GM21447 (cell line): ENCODE measurements at regions not wholly inside any gene's neighbourhood (a gene's known extent, or its start where the extent isn't known, plus 50 kb on each side); places are given as distances from the start of the nearest gene placed in this dataset.

Experiments used
- ATAC-seq: cut with Tn5 transposase; IDR thresholded peaks from one replicate; pipeline ENCODE4 v1.9.1; 2021; ENCODE audit not compliant: unreplicated experiment

DNA sequence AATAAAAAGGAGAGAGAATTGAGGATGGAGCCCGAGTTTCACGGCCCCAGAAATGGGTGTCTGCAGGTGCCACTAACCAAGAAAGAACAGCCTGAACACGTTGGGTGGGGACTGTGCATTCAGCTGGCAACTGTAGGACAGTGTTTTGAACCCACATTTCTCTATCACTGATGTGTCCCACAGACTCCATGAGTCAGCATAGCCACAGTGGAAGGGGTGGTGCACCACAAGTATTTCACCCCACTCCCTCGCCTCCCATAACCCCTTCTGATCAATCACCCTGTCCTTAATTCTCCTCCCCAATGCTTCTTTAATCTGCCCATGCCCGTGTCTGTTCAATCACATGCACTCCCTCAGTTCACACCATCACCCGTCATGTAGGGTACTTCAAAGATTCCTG, 291.5 kb downstream of the ZNF516 start:
- no peak for ATAC-seq

- ATAC-seq, result no peak
These were observed 292.7 kb downstream of the ZNF516 start for GRCh38 chr18:76202322-76202721.

DNA sequence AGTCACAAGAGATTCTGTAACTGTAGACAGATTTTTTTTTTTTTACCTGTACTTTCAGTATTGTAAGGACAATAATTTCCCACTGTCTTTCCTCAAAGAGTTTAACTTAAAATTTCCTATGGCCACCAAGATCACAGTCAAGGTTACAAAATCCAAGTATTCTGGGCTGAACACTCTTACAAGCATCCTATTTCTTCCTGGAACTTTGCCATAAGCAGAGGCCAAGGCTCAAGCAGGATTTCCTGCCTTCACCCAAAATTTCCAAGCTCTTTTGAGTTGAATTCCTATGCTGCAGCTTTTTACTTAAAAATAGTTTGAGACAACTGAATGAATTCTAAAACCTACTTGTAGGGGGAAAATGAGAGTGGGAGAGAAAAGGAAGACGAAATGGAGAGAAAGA, 299.4 kb downstream of the ZNF516 start:
- ATAC-seq, result no peak

GRCh38 chr18:76188097-76188496, 306.9 kb downstream of the ZNF516 start:
- no peak for ATAC-seq

DNA sequence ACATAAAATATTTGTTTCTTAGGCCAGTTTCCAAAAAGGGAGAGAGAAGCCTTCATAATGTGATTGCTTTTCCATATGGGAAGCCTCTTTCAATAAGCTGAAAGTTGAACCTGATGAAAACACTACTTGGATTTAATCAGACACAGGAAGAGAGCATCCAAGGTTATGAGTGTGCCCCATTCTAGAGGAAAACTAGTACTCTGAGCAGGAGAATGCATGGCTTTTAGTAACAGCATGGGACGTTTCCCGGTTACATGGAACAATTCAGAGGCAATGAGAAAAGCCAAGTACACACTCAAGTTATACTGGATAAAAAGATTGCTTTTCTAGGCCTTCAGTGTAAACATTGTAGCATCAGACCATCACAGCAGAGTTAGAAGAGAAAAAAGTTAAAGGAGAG, 315.8 kb downstream of the ZNF516 start:
- ATAC-seq, result no peak

- no peak for ATAC-seq
These were observed 317.9 kb downstream of the ZNF516 start for GRCh38 chr18:76177160-76177559.

DNA sequence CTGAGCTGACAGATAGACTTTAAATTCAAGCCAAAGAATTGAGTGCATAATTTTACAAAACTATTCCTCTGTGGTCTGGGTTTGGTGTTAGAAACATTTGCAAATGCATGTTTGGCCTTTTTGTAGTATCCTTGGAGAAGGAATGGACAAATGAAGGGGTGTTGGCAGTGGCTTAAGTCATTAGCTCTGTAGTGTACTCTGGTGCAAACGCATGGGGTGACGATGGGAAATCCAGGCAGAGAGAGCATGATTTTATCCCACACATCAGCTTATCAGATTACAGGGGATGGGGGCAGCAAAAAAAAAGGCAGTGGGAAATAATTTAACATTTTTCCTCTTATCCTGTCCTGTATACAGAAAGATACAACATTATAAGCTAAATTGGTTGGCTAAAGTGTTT, 320.6 kb downstream of the ZNF516 start:
- ATAC-seq, result no peak

DNA sequence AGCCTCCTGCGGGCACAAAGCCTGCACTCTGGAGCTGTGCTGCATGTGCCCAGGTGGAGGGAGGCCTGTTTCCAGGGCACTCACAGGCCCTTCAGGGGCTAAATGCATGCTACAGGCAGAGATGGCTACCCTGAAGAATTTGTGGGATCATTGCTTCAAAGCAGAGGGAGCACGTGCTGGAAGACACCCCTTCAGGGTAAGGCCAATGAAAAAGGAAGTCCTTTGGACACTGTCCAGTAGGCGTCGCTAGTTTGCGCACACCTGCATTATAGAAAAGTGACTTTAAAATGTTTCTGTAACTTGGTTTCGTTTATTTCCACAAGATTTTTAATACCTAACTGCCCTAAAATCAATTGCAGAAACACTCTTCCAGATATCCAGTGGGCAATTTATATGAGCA, 325.3 kb downstream of the ZNF516 start:
- ATAC-seq, result no peak

DNA sequence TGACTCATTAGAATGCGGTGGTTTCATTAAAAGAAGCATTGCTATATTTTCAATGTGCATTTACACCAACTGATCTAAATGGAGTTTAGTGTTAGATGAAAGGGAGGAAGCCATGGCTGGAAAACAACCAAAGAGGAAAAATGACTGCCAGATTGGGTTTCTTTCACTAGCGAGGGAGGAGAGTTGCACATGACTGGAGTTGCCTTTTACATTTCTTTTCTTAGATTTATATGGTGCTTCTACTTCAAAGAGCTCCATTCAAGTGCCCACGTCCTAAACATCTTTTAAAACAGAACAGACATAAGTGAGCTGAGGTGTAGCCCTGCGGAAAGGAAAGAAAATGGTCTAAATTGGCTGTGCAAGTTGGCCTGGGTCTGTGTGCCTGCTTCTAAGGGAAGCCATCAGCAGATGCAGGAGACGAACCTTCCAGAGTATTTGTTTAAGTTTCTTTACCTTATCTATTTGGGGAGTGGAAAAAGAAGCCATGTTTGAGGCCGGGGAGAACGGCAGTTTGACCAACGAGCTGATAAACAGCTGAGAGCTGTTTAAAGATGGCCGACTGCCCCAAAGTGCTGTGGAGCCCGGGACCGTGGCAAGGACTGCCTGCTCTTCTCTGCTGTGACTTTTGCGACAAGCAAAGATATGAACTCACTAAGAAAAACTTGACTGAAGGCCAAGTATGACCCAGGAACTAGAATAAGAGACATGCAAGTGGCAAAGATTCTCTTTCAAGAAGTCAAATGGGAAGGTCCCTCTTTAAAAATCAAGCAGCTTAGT, 327.0 kb downstream of the ZNF516 start:
- no peak for ATAC-seq

- ATAC-seq, result no peak
These were observed 327.6 kb downstream of the ZNF516 start for GRCh38 chr18:76167410-76167809.

DNA sequence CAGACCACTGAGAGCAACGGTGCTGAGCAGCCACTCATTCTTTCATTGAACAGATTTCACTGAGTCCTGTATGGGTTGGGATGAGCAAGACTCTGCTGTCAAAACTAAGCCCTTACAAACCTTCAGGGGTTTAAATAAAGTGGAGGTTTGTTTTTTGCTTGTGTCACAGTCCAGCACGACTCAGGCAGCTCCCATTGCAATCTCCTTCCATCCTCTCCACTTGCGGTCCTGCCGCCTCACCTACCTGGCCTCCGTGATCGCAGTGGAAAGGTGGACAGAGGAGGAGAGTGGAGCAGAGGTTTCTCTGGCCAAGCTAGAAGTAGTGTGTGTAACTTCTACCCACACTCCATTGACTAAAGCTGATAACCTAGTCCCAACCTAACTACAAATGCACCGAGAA, 332.2 kb downstream of the ZNF516 start:
- no peak for ATAC-seq

DNA sequence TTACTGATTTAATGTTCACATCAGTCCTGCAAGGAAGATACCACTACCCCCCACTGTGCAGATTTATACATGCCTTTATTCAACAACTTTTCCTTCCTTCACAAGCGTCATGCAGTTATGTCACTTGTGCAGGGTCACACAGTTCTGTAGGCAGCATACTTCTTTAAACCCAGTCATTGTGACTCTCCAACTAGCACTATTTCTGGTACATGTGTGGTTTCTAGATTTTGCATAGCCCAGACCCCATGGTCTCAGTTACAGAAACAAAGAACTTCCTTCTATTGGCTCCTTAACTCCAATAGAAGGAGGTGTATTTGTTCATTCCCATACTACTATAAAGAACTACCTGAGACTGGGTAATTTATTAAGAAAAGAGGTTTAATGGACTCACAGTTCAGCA, 333.1 kb downstream of the ZNF516 start:
- ATAC-seq, result no peak

DNA sequence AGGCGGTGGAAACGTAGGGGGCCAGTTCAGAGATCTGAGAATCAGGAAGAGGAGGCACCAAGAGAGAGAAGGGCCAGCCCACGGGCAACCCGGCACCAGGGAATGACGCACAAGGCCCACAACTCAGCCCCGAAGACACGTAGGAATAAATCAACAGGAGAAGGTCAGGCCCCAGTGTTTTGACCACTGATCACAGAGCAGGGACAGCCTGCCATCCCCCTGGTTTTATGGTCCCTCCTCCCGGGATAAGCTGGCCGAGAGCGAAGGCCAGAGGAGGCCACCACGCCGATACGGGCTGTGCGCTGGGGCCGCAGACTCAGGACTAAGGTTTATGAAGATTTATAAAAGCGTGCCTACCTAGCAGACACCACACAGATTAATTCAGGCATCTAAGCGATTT, 341.4 kb downstream of the ZNF516 start:
- ATAC-seq, result no peak

DNA sequence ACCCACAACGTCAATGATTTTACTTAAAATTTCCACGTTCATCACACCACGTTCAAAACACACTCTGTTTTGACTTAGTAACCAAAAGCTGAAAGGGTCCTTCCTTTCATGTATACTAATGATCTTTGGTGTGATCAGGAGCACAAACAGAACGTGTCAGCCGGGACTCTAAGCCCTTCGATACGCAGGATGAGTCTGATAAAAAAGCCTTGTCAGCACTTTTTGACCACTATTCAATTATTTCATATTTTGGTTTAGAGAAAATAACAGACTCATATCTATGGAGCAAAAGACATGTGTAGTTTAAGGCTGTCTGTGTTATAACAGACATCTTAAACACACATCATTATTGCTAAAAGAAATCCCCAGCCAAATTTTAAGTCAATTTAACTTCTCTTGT, 345.3 kb downstream of the ZNF516 start:
- ATAC-seq, result no peak

- ATAC-seq, result no peak
These were observed 345.8 kb downstream of the ZNF516 start for GRCh38 chr18:76149284-76149683.

DNA sequence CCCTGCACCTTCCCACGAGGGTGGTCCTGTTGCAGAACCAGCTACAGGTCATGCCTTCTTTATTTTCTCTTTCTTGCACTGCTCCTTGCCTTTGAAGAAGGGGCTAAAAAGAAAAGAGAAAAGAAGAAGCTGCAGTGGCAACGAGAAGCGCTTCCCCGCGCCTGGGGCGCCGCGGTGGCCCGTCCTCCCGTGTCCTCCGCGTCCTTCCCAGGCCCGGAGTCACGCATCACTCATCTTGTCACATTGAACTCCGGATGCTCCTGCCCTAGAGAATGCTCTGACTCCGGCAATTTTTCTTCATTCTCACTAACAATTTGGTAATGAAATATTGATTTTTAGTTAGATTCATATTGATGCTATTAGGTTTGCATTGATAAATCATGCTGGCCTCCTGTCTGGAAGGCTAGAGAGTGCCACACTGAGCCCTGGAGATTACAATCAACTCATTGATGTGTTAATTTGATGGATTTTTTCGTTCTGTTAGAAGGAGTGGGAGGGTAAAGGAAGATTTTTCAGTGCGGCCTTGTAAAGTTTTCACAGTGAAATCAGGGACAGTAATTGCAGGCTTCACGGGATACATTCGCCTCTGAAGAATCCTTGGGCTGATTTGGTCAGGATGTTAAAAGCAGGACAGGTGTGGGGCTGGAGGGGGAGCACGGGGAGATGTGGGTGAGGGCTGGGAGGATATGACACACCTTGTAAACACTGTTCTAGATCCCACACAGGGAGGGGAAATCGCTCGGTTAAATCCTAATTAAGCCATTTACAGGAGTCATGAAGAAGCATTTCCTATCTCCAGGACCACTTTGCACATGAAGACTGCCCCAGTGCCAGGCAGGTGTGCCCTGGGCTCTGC, 349.3 kb downstream of the ZNF516 start:
- no peak for ATAC-seq

GRCh38 chr18:76144844-76145243, 350.2 kb downstream of the ZNF516 start:
- ATAC-seq, result no peak

DNA sequence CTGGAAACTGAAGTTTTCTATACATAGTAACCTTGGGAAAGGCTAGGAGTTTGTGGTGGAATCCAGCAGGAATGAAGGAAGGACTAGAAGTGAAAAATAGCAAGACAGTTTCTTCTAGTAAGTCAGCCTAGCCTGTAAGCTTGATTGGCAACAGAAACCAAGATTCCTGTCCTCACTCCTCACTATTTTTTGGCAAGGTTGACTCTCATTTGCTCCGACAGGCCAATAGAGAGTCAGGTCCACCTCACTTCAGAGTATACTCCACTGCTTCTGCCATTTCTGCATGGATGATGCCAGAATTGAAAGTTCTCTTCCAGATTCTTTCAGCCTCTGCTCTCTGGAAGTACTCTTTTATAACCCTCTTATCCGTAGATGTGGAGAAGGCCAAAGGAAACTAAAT, 352.4 kb downstream of the ZNF516 start:
- ATAC-seq, result no peak

DNA sequence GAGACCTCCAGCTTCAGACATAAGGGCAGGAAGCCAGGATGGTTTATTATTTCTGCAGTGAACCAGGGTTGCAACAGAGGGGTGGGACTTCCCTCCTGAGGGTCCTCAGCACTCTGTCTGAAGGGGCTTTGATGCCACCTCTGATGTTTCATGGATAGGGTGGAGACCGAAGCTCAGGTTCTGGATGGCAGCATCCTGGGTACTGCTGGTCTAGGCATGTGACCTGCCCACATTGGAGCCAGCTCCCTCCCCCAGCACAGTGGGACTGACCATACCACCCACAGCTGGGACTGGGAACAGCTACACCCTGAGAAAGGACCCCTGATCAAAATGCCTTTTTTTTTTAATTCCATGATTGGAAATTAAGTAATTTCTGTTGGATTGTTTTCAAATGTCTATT, 355.2 kb downstream of the ZNF516 start:
- no peak for ATAC-seq

- ATAC-seq, result no peak
These were observed 357.8 kb downstream of the ZNF516 start for GRCh38 chr18:76137216-76137615.

DNA sequence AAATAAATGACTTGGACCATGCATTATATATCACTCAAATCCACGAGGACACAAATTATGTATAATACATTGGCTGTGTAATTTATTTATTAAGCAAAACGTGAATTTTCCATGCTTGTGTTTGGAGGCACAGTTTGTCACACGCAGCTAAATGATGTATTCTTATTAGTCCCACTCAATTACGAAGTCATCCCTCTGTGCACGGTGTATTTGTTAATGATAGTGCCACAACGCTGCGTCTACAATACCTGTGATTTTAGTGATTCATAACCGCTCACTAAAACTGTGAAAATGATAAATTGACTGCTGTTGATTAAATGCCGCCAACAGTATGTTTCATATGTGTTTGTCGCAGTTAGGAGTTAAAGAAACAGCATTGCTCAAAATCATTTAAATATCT, 358.3 kb downstream of the ZNF516 start:
- ATAC-seq, result no peak

DNA sequence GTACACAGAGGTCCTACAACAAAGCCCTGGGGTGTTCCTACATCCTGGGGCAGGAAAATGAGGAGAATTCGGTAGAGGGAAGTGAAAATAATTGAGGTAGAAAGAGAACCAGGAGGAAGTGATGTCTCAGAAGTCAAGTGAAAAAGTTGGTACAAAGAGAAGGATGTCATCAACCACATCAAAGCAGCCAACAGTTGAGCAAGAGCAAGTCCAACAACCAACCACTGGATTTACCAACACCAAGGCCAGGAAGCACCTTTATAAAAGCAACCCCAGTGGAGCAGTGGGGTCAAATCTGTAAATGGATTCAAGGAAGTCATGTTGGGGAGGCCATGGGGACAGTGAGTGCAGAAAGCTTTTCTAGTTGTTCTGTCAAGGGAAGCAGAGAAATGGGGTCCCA, 360.4 kb downstream of the ZNF516 start:
- no peak for ATAC-seq
